Osteoblast (primary cell): ENCODE measurements at regions not wholly inside any gene's neighbourhood (a gene's known extent, or its start where the extent isn't known, plus 50 kb on each side); places are given as distances from the start of the nearest gene placed in this dataset.

ENCODE experiments used
- DNase-seq: peaks from one replicate; pipeline ENCODE4 v3.0.0; 2011; ENCODE audit warnings: low spot score, mixed read lengths; ENCODE audit not compliant: insufficient read length; ENCODE audit errors: missing footprints
- H2AFZ ChIP-seq: 2 replicates; pipeline ENCODE4 v1.6.0; 2011; ENCODE audit warnings: mild to moderate bottlenecking, low read length
- H3K27ac ChIP-seq: 2 replicates; pipeline ENCODE4 v1.5.1; 2011; ENCODE audit warnings: mild to moderate bottlenecking, low read depth, low read length, moderate library complexity
- H3K27me3 ChIP-seq: 2 replicates; pipeline ENCODE4 v1.6.0; 2012; ENCODE audit warnings: mild to moderate bottlenecking, control low read depth, inconsistent platforms, low read length, moderate library complexity; ENCODE audit not compliant: insufficient read depth
- H3K36me3 ChIP-seq: 2 replicates; pipeline ENCODE4 v1.5.1; 2011; ENCODE audit warnings: mild to moderate bottlenecking, low read length, control low read depth, moderate library complexity; ENCODE audit not compliant: insufficient read depth
- H3K4me1 ChIP-seq: 2 replicates; pipeline ENCODE4 v1.5.1; 2011; ENCODE audit warnings: mild to moderate bottlenecking, low read length, control low read depth, moderate library complexity; ENCODE audit not compliant: insufficient read depth
- H3K4me2 ChIP-seq: 2 replicates; pipeline ENCODE4 v1.6.0; 2011; ENCODE audit warnings: mild to moderate bottlenecking, low read length; ENCODE audit not compliant: insufficient read depth
- H3K4me3 ChIP-seq: fragments of 200-600 bp; sonication (generic); 3 replicates; pipeline ENCODE4 v1.5.1; 2012; ENCODE audit warnings: mild to moderate bottlenecking, low read length, inconsistent platforms; ENCODE audit not compliant: insufficient read depth
- H3K79me2 ChIP-seq: 2 replicates; pipeline ENCODE4 v1.6.0; 2012; ENCODE audit warnings: mild to moderate bottlenecking, low read length, control low read depth, inconsistent platforms; ENCODE audit not compliant: insufficient read depth
- H3K9me3 ChIP-seq: 2 replicates; pipeline ENCODE4 v1.5.1; 2011; ENCODE audit warnings: low read depth, low read length, control low read depth
- H4K20me1 ChIP-seq: 2 replicates; pipeline ENCODE4 v1.6.0; 2012; ENCODE audit warnings: mild to moderate bottlenecking, low read length, control low read depth; ENCODE audit not compliant: insufficient read depth
- CTCF ChIP-seq: IDR thresholded peaks from 2 replicates; pipeline ENCODE4 v1.5.1; 2011; ENCODE audit warnings: mild to moderate bottlenecking, low read depth, low read length, moderate library complexity; ENCODE audit errors: extremely low read depth

- H3K27me3 ChIP-seq: no peaks in the 10 kb centered on the region
- TF ChIP-seq CTCF: no peak
- H3K4me1 ChIP-seq: no peaks in the 10 kb centered on the region
Observed at GRCh38 chr4:42709392-42710065, 52.6 kb upstream of the ATP8A1 start.

DNA sequence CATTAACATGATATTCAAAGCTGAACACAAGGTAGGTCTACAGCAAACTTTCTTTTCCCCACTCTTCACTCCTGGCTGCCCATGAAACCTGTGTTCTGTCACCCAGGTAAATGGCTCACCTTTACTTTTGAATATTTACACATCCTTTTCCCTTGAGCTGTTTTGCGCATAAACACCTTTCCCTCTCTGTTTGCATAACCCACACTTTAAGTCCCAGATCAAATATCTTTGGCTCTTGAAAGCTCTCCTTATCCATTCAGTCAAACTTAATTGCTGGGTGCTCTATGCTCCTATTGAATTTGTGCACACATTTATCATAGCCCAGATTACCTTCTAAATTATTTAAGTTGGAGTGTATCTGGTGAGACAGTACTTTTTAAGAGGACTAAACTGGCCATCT, 51.7 kb upstream of the ATP8A1 start:
- Histone ChIP-seq H3K27me3 (no peaks in the 10 kb centered on the region), H3K27ac (no peak overlapping the region), H4K20me1 (no peaks in the 10 kb centered on the region), H3K79me2 (no peaks in the 10 kb centered on the region), H3K4me1 (no peaks in the 10 kb centered on the region), H3K4me2 (no peak overlapping the region), H2AFZ (no peak overlapping the region), H3K9me3 (no peaks in the 10 kb centered on the region), H3K36me3 (no peaks in the 10 kb centered on the region), H3K4me3 (no peak overlapping the region)
- DNase-seq: no peak
- TF ChIP-seq CTCF: no peak

More at GRCh38 chr4:42709392-42710065, 52.6 kb upstream of the ATP8A1 start:
- H3K9me3 ChIP-seq: no peaks in the 10 kb centered on the region
- no peak overlapping the region for H3K4me2 ChIP-seq
- DNase-seq: no peak
- H3K4me3 ChIP-seq: no peak overlapping the region
- no peak overlapping the region for H3K27ac ChIP-seq
- no peaks in the 10 kb centered on the region for H3K36me3 ChIP-seq
- H2AFZ ChIP-seq: no peak overlapping the region
- no peaks in the 10 kb centered on the region for H4K20me1 ChIP-seq
- H3K79me2 ChIP-seq: no peaks in the 10 kb centered on the region
